Gastrocnemius medialis (tissue), 4 donors: ENCODE measurements at regions not wholly inside any gene's neighbourhood (a gene's known extent, or its start where the extent isn't known, plus 50 kb on each side); places are given as distances from the start of the nearest gene placed in this dataset.
A peak's percentile ranks its signal among the peaks of the same experiment; 100 is the strongest.

ENCODE experiments used
- ATAC-seq, 2 donors: fragments of 150-250 bp; one replicate each; pipeline ENCODE4 v1.9.1; 2016
- DNase-seq, 2 donors: peaks; one replicate each; pipeline ENCODE4 v3.0.0-alpha.2; 2019
- H3K27ac ChIP-seq, 4 donors: fragments of 200-600 bp; sonication (generic); 1 replicate in 1 of 4; 2 replicates in 3 of 4; pipeline ENCODE4 v1.5.1; 2016 to 2018; ENCODE audit warnings: mild to moderate bottlenecking in 2 of 4, moderate library complexity in 1 of 4
- H3K27me3 ChIP-seq, 3 donors: fragments of 200-600 bp; sonication (generic) in 2 of 3; 1 replicate in 1 of 3; 2 replicates in 2 of 3; pipeline versions ENCODE4 v1.5.1 to v1.6.0; 2016 to 2019; ENCODE audit warnings: mild to moderate bottlenecking in 1 of 3, moderate library complexity in 1 of 3
- H3K36me3 ChIP-seq, 2 donors: fragments of 200-600 bp; sonication (generic) in 1 of 2; one replicate each; pipeline ENCODE4 v1.5.1; 2017 to 2018
- H3K4me1 ChIP-seq, 2 donors: fragments of 200-600 bp; sonication (generic) in 1 of 2; one replicate each; pipeline ENCODE4 v1.5.1; 2016 to 2017; ENCODE audit warnings: mild to moderate bottlenecking in 2 of 2
- H3K4me3 ChIP-seq, 4 donors: fragments of 200-600 bp; sonication (generic) in 3 of 4; 1 replicate in 1 of 4; 2 replicates in 3 of 4; pipeline ENCODE4 v1.5.1; 2016 to 2019; ENCODE audit warnings: mild to moderate bottlenecking in 2 of 4
- H3K9me3 ChIP-seq, 3 donors: fragments of 200-600 bp; sonication (generic) in 2 of 3; 1 replicate in 1 of 3; 2 replicates in 2 of 3; pipeline ENCODE4 v1.5.1; 2016 to 2019
- CTCF ChIP-seq, 5 experiments: fragments of 450-650 bp in 3 of 5; fragments of 200-600 bp in 2 of 5; sonication (generic) in 2 of 5; IDR thresholded peaks in 4 of 5; conservative IDR thresholded peaks in 1 of 5; 1 replicate in 4 of 5; 2 replicates in 1 of 5; pipeline ENCODE4 v1.5.1; 2016 to 2019; ENCODE audit warnings: antibody characterized with exemption in 5 of 5, mild to moderate bottlenecking in 3 of 5, moderate library complexity in 3 of 5
- POLR2A ChIP-seq, 2 donors: fragments of 450-650 bp; IDR thresholded peaks; one replicate each; pipeline ENCODE4 v1.6.1; 2017; ENCODE audit warnings: antibody characterized with exemption in 2 of 2, mild to moderate bottlenecking in 2 of 2, moderate library complexity in 2 of 2
- in situ Hi-C, 4 donors: fragments of 200-750 bp; cut with MboI; loops; one replicate each; pipeline versions ENCODE4 v1.15.0 to v1.8.0; 2017; ENCODE audit warnings: low sequenced_read_pairs in 4 of 4
- intact Hi-C: fragments of 100-400 bp; cut with DNase I; formaldehyde crosslinking; loops from one replicate; pipeline ENCODE4 v1.15.1; 2023; ENCODE audit warnings: low total_unique reads

GRCh38 chr13:40342461-40342860 is 324.0 kb downstream of the FOXO1 start:
- TF ChIP-seq POLR2A (IDR thresholded peaks at IDR 0.05) (peak; percentile 17 to 47), CTCF (IDR thresholded peaks at IDR 0.05 in 4 of 5, conservative IDR thresholded peaks at IDR 0.05 in 1 of 5) (no peak)
- intact Hi-C loops (loop anchor here (5.0 kb wide), 1 partner anchor 905 kb away; no protein-coding TSS in a partner anchor), in situ Hi-C loops (loop anchor here in 2 of 4 donors (10.0 kb wide), 2 partner anchors 108 to 118 kb away; no protein-coding TSS in a partner anchor)
- no peaks in the 10 kb centered on the region for H3K36me3 ChIP-seq
- H3K4me1 ChIP-seq = peaks cover 43 to 47% of the 10 kb centered on the region in 2 donors
- H3K4me3 ChIP-seq = no peak overlapping the region
- peak; percentile 44 to 77 for DNase-seq
- H3K9me3 ChIP-seq = no peaks in the 10 kb centered on the region
- peak overlapping the region; percentile 84 to 94 (median 88) for H3K27ac ChIP-seq
- peak; percentile 24 to 55 for ATAC-seq
- no peaks in the 10 kb centered on the region for H3K27me3 ChIP-seq

GRCh38 chr13:40342901-40343300 is 323.5 kb downstream of the FOXO1 start:
- H3K27ac ChIP-seq = peak overlapping the region; percentile 84 to 94 (median 88)
- no peaks in the 10 kb centered on the region for H3K36me3 ChIP-seq
- in situ Hi-C loops (loop anchor here in 2 of 4 donors (10.0 kb wide), 2 partner anchors 108 to 118 kb away; no protein-coding TSS in a partner anchor), intact Hi-C loops (loop anchor here (5.0 kb wide), 1 partner anchor 904 kb away; no protein-coding TSS in a partner anchor)
- peaks cover 42 to 47% of the 10 kb centered on the region in 2 donors for H3K4me1 ChIP-seq
- H3K9me3 ChIP-seq = no peaks in the 10 kb centered on the region
- no peak for TF ChIP-seq POLR2A (IDR thresholded peaks at IDR 0.05)
- TF ChIP-seq CTCF (IDR thresholded peaks at IDR 0.05 in 4 of 5, conservative IDR thresholded peaks at IDR 0.05 in 1 of 5) = no peak
- DNase-seq = no peak
- no peaks in the 10 kb centered on the region for H3K27me3 ChIP-seq
- ATAC-seq = peak in 1 of 2 donors; percentile 3
- peak overlapping the region in 1 of 4 donors; percentile 11 for H3K4me3 ChIP-seq

GRCh38 chr13:40343550-40344269 is 322.7 kb downstream of the FOXO1 start:
- Histone ChIP-seq H3K36me3 (no peaks in the 10 kb centered on the region), H3K27ac (peak overlapping the region; percentile 84 to 94 (median 88)), H3K4me3 (peak overlapping the region in 1 of 4 donors; percentile 11), H3K27me3 (no peaks in the 10 kb centered on the region), H3K4me1 (peaks cover 42 to 47% of the 10 kb centered on the region in 2 donors), H3K9me3 (no peaks in the 10 kb centered on the region)
- DNase-seq (no peak), ATAC-seq (peak; percentile 3 to 65)
- TF ChIP-seq POLR2A (IDR thresholded peaks at IDR 0.05) = no peak
- no peak for TF ChIP-seq CTCF (IDR thresholded peaks at IDR 0.05 in 4 of 5, conservative IDR thresholded peaks at IDR 0.05 in 1 of 5)
- intact Hi-C loops = loop anchor here (1.0 to 5.0 kb wide), 3 partner anchors 107 to 904 kb away; no protein-coding TSS in a partner anchor
- in situ Hi-C loops = loop anchor here in 2 of 4 donors (10.0 kb wide), 2 partner anchors 109 to 119 kb away; no protein-coding TSS in a partner anchor

GRCh38 chr13:40344270-40345148 is 321.9 kb downstream of the FOXO1 start:
- Histone ChIP-seq H3K36me3 (no peaks in the 10 kb centered on the region), H3K27ac (peak overlapping the region; percentile 84 to 94 (median 88)), H3K27me3 (no peaks in the 10 kb centered on the region), H3K4me3 (no peak overlapping the region), H3K4me1 (peaks cover 48 to 52% of the 10 kb centered on the region in 2 donors), H3K9me3 (no peaks in the 10 kb centered on the region)
- no peak for TF ChIP-seq CTCF (IDR thresholded peaks at IDR 0.05 in 4 of 5, conservative IDR thresholded peaks at IDR 0.05 in 1 of 5)
- TF ChIP-seq POLR2A (IDR thresholded peaks at IDR 0.05) = peak; percentile 57 to 69
- DNase-seq (peak; percentile 87 to 88), ATAC-seq (peak; percentile 77 to 83)
- intact Hi-C loops (loop anchor here (1.0 to 5.0 kb wide), 3 partner anchors 108 to 903 kb away; no protein-coding TSS in a partner anchor), in situ Hi-C loops (loop anchor here in 2 of 4 donors (10.0 kb wide), 2 partner anchors 110 to 120 kb away; no protein-coding TSS in a partner anchor)
